NCI-H1048 (cell line): ENCODE measurements at regions not wholly inside any gene's neighbourhood (a gene's known extent, or its start where the extent isn't known, plus 50 kb on each side); places are given as distances from the start of the nearest gene placed in this dataset.

ENCODE experiments used
- DNase-seq: peaks from one replicate; lab custom pipeline; 2025; lab: John Stamatoyannopoulos, UW

- no peak for DNase-seq
These were observed 183.4 kb downstream of the ANKRD50 start for GRCh38 chr4:124529131-124529530.

DNA sequence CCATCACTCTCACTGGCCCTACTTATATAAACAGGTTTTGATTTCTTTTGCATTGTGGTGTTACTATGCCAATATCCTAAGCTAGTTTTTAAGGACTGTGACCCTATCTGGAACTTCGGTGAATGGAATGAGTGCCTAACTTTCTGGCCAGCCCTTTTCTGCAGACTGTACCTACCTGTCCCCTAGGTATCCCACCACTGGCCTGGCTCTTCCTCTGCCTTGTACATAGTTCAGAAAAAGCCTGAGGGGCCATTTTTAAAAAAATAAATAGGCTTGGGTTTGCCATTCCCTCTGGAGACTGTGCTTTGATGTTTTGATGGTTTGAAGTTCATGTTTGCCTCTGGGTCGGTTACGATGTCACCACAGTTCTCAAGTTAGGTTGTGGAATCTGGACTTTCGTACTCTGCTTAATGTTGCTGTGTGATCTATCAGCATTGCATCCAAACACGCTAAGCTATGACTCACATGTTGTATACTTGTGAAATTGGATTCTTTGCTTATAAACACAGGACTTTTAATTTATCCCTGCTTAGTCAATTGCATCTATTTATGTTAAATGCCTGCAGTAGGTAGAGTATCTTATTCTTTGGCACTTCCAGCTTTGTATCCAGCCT is 182.0 kb downstream of the ANKRD50 start:
- no peak for DNase-seq

- DNase-seq = no peak
These were observed 178.4 kb downstream of the ANKRD50 start for GRCh38 chr4:124534131-124534530.

GRCh38 chr4:124535003-124535402 is 177.5 kb downstream of the ANKRD50 start:
- DNase-seq = no peak

DNA sequence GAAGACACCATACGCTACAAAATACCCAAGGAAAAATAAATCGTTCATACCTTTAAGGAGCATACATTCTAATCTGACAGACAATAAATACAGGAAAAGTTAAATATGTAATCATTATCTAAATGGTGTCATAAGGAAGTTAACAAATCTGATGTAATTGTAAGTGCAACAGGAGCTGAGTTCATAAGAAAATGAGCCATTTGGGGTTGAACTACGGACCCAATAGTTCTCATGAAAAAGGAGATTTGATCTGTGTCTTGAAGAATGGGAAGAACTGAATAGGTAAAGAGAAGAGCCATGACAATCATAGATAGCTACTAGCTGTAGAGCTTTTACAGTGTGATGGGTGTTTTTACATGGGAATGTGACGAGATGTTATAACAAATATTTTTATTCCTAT is 175.6 kb downstream of the ANKRD50 start:
- no peak for DNase-seq

GRCh38 chr4:124537971-124538370 is 174.6 kb downstream of the ANKRD50 start:
- DNase-seq = no peak

- no peak for DNase-seq
These were observed 172.5 kb downstream of the ANKRD50 start for GRCh38 chr4:124540014-124540413.

DNA sequence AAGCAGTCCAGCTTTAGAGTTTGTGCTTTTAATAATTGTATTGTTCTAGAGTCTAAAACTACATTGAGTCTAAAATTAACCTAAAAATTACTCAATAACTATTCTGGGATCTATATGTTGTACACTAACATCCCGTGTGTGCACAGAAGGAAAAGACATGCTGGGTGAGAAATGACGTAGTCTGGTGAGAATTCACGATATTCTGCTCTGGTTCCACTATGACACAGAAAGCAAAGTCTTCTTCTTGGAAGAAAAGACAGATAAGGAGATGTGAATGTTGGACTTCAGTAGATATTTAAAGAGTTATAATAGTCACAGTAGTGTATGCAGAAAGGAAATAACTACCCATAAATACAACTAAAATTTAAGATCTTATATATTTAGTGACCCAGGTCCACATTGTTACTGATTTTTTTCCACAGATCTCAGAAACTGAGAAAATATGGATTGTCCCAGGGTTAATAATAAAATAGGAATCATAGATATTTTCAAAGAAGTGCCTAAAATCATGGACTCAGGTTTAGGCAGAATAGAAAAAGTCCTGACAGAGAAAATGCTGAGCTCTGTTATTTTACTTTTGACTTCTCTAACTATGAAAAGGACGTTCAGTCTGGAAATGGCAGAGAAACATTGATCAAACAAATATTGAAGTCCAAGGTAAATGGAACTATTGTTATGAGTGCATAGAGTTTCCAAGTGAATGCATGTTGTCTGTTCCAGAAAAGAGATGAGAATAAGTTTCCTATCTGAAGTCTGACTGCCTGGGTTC is 170.7 kb downstream of the ANKRD50 start:
- no peak for DNase-seq

- DNase-seq = no peak
These were observed 156.6 kb downstream of the ANKRD50 start for GRCh38 chr4:124555959-124556358.

GRCh38 chr4:124564121-124564520 is 148.4 kb downstream of the ANKRD50 start:
- no peak for DNase-seq

DNA sequence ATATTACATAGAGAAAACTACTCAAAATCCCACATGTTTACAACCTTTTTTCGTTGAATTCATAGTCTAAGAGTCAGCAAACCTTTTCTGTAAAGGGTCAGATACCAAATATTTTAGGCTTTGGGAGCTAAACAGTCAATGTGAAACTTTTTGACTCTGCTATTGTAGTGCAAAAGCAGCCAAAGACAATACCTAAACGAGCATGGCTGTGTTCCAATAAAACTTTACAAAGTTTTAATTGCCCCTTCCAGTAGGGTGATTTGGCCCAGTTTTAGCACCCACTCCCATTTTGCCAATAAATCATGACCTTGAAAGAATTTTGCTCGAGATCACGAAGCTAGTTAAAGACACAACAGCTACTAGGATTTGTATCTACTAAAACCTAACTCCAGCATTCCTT is 147.2 kb downstream of the ANKRD50 start:
- no peak for DNase-seq

GRCh38 chr4:124566030-124566429 is 146.5 kb downstream of the ANKRD50 start:
- DNase-seq = no peak

GRCh38 chr4:124573056-124573455 is 139.5 kb downstream of the ANKRD50 start:
- no peak for DNase-seq

DNA sequence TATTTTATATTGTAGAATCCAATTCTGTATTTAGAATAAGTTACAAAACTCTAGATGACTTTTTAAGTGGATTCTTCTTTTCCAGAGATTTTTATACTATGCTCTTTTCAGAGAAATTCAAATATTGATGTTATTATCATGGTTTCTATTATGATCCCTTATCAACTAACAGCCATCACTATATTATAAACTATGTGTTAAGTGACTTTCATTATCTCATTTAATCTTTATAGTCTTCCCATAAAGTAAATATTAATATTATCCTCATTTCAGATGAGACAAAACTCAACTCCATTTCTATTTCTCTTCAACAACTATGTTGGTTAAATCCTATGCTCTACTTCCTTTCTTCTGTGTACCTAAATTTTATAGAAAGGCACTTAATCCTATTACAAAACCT is 132.6 kb downstream of the ANKRD50 start:
- DNase-seq = no peak

DNA sequence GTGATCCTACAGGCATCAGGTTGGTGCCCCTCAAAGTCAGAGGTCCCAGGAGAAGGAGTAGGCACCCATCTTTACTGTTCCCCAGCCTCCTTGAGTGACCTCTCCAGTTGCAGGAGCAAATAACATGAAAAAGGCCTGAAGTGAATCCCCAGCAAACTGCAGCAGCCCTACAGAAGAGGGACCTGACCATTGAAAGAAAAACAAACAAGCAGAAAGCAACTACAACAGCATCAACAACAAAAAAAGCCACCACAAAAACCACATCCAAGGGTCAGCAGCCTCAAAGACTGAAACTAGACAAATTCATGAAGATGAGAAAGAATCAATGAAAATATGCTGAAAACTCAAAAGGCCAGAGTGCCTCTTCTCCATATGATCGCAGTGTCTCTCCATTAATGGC is 128.7 kb downstream of the ANKRD50 start:
- DNase-seq = no peak

- DNase-seq = no peak
These were observed 122.7 kb downstream of the ANKRD50 start for GRCh38 chr4:124589786-124590185.

GRCh38 chr4:124590480-124590879 is 122.1 kb downstream of the ANKRD50 start:
- no peak for DNase-seq

GRCh38 chr4:124591637-124592036 is 120.9 kb downstream of the ANKRD50 start:
- no peak for DNase-seq

GRCh38 chr4:124593494-124593893 is 119.0 kb downstream of the ANKRD50 start:
- no peak for DNase-seq

DNA sequence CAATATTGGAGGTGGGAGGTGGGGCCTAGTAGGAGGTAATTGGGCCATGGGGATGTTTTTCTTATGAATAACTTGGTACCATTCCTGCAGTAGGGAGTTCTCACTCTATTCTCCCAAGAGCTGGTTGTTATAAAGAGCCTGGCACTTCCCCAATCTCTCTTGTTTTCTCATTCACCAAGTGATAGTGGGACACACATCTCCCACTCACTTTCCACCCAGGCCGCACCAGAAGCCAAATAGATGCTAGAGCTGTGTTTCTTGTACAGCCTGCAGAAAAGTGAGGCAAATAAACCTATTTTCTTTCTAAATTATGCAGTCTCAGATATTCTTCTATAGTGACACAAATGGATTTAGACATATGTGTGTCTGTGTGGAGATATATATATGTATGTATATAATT is 117.6 kb downstream of the ANKRD50 start:
- no peak for DNase-seq

- DNase-seq = no peak
These were observed 115.7 kb downstream of the ANKRD50 start for GRCh38 chr4:124596816-124597215.

DNA sequence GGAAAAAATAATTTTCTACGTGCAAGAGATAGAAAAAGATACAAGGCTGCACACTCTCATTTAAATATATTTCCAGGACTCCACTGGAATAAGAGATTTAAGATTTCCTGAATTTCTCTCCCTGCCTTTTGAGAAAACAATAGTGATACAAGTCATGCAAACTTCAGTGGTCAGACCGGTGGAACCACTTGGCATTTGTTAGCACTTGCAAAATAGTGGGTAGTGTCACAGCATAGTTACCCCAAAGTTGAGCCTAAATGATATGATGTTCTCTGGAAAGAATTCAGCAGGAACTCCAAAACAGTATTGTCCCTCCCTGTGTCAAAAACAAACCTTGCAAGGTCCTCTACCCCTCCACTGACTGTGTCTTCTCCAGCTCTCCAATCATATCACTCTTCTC is 102.3 kb downstream of the ANKRD50 start:
- DNase-seq = no peak
